ENCODE measurements at regions not wholly inside any gene's neighbourhood (a gene's known extent, or its start where the extent isn't known, plus 50 kb on each side); places are given as distances from the start of the nearest gene placed in this dataset.

DNA sequence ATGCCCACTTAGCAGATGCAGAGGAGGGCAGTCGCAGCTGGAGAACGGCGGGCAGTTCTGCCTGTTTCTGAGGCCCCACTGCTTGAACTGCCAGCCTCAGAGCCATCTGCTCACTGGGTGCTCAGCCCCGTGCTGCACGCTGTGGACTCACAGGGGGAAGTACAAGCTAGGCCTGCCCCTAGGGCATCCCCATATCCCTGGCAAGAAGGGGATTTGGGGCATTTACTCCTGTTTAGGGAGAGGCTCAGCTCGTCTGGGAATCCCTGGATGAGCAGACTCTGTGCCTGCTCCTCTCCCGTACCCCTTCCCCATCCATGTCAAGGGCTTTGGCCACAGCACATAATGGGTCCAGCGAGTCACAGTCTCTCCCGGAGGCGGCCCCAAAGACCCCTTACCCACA, 169.8 kb upstream of the PKDCC start:
- Histone ChIP-seq H3K27ac (ENCODE audit: low read depth, low read length, poor library complexity, severe bottlenecking) (no peak overlapping the region), H3K9me2 (ENCODE audit: insufficient read depth, low read length) (no peaks in the 10 kb centered on the region), H4K20me1 (ENCODE audit: insufficient read depth, low read length) (no peaks in the 10 kb centered on the region), H3K4me2 (ENCODE audit: low read length) (no peak overlapping the region), H3K79me2 (ENCODE audit: insufficient read depth, low read depth, low read length) (no peaks in the 10 kb centered on the region), H3K36me3 (ENCODE audit: insufficient read depth, low read length) (no peaks in the 10 kb centered on the region), H3K4me3 (ENCODE audit: low read depth, low read length, poor library complexity, severe bottlenecking) (no peak overlapping the region), H2AFZ (ENCODE audit: low read length) (no peak overlapping the region), H3K9me3 (ENCODE audit: low read length) (no peaks in the 10 kb centered on the region), H3K4me1 (ENCODE audit: insufficient read depth, low read length, poor library complexity, severe bottlenecking) (no peaks in the 10 kb centered on the region)
- intact Hi-C loops (cut with micrococcal nuclease; ENCODE audit: unreplicated experiment) = no loop called here
- BruUV-seq (replicated peaks) = no TSS peak
- ChIA-PET POLR2A (interaction anchor here (1.0 kb wide), 1 partner anchor 10 kb away, joined by 3 read pairs; no protein-coding TSS in a partner anchor), CTCF (ENCODE audit: unreplicated experiment) (interaction anchor here (0.6 kb wide), 1 partner anchor 138 kb away, joined by 3 read pairs; no protein-coding TSS in a partner anchor)
- DNase-seq (ENCODE audit: low spot score) = no peak
- TF ChIP-seq EZH2phosphoT487 (IDR thresholded peaks at IDR 0.05; ENCODE audit: borderline replicate concordance, low read depth, low read length) = no peak
- TF ChIP-seq, protein P1, sequence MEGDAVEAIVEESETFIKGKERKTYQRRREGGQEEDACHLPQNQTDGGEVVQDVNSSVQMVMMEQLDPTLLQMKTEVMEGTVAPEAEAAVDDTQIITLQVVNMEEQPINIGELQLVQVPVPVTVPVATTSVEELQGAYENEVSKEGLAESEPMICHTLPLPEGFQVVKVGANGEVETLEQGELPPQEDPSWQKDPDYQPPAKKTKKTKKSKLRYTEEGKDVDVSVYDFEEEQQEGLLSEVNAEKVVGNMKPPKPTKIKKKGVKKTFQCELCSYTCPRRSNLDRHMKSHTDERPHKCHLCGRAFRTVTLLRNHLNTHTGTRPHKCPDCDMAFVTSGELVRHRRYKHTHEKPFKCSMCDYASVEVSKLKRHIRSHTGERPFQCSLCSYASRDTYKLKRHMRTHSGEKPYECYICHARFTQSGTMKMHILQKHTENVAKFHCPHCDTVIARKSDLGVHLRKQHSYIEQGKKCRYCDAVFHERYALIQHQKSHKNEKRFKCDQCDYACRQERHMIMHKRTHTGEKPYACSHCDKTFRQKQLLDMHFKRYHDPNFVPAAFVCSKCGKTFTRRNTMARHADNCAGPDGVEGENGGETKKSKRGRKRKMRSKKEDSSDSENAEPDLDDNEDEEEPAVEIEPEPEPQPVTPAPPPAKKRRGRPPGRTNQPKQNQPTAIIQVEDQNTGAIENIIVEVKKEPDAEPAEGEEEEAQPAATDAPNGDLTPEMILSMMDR (conservative IDR thresholded peaks at IDR 0.05; ENCODE audit: low read length) = no peak

DNA sequence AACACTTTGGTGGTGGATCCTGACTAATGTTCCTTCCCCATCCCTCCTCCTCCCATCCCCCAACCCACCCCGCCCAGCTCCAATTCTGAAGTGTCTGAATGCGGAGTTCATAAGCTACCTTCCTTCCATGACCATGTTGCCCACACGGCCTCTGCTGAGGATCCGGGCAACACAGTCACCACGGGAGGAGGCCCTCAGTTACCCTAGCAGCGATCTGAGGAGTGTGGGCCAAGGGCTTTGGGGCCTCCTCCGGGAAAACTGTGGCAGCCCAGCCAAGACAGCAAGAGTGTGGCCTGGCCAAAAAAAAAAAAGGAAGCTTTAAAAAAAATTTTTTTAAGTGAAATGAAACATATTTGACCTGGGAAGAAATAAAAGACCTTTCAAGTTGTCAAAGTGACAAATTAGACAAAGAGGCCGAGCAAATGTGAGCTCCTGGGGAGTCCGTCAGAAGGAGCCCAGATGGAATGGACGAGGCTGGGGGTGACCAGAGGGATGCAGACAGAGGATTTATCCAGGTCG, 169.0 kb upstream of the PKDCC start:
- Histone ChIP-seq H3K9me3 (ENCODE audit: low read length) (no peaks in the 10 kb centered on the region), H3K79me2 (ENCODE audit: insufficient read depth, low read depth, low read length) (no peaks in the 10 kb centered on the region), H2AFZ (ENCODE audit: low read length) (no peak overlapping the region), H3K27ac (ENCODE audit: low read depth, low read length, poor library complexity, severe bottlenecking) (no peak overlapping the region), H4K20me1 (ENCODE audit: insufficient read depth, low read length) (no peaks in the 10 kb centered on the region), H3K36me3 (ENCODE audit: insufficient read depth, low read length) (no peaks in the 10 kb centered on the region), H3K4me1 (ENCODE audit: insufficient read depth, low read length, poor library complexity, severe bottlenecking) (no peaks in the 10 kb centered on the region), H3K9me2 (ENCODE audit: insufficient read depth, low read length) (no peaks in the 10 kb centered on the region), H3K4me2 (ENCODE audit: low read length) (no peak overlapping the region), H3K4me3 (ENCODE audit: low read depth, low read length, poor library complexity, severe bottlenecking) (no peak overlapping the region)
- no peak for DNase-seq (ENCODE audit: low spot score)
- intact Hi-C loops (cut with micrococcal nuclease; ENCODE audit: unreplicated experiment) = no loop called here
- no peak for TF ChIP-seq EZH2phosphoT487 (IDR thresholded peaks at IDR 0.05; ENCODE audit: borderline replicate concordance, low read depth, low read length)
- TF ChIP-seq, protein P1 (conservative IDR thresholded peaks at IDR 0.05; ENCODE audit: low read length) = no peak
- POLR2A ChIA-PET = interaction anchor here (0.7 to 1.0 kb wide), 3 partner anchors 10 to 27 kb away, joined by 3 read pairs; no protein-coding TSS in a partner anchor
- CTCF ChIA-PET (ENCODE audit: unreplicated experiment) = interaction anchor here (0.6 kb wide), 1 partner anchor 137 kb away, joined by 3 read pairs; no protein-coding TSS in a partner anchor
- BruUV-seq (replicated peaks) = no TSS peak

DNA sequence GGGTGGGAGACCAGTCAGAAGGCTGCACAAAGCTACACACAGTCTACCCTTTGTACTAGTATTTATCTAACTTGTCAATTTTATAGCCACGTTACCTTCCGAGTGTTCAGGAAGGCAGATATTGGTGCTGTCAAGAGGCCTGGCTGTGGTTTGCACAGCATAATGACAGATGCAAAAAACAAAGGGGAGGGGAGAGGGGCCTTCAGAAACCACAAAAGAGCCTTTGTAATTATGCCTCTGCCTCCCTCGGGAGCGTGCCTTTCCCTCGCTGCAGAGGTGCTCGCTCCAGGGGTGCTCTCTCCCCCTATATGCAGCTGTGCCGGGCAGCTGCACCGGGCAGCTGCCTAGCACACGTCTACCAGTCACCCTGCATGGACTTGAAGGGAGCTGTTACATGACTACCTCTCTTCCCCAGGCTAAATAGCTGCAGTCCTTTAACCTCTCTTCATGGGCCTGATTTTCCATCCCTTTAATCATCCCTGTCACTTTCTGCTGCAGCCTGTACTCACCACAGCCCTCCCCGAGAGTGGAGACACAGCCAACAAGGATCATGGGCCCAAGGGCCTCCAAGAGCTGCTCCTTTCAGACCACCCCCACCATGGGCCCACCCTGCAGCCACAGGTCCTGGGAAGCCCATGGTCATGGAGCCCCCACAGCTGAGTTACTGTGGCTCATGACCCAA, 168.4 kb upstream of the PKDCC start:
- H4K20me1 ChIP-seq (ENCODE audit: insufficient read depth, low read length) = no peaks in the 10 kb centered on the region
- intact Hi-C loops (cut with micrococcal nuclease; ENCODE audit: unreplicated experiment) = no loop called here
- no peaks in the 10 kb centered on the region for H3K9me2 ChIP-seq (ENCODE audit: insufficient read depth, low read length)
- TF ChIP-seq EZH2phosphoT487 (IDR thresholded peaks at IDR 0.05; ENCODE audit: borderline replicate concordance, low read depth, low read length) = no peak
- ChIA-PET POLR2A (interaction anchor here (0.7 to 1.0 kb wide), 3 partner anchors 9 to 27 kb away, joined by 3 to 4 read pairs (median 3); no protein-coding TSS in a partner anchor), CTCF (ENCODE audit: unreplicated experiment) (no interaction called here)
- no peaks in the 10 kb centered on the region for H3K9me3 ChIP-seq (ENCODE audit: low read length)
- H3K36me3 ChIP-seq (ENCODE audit: insufficient read depth, low read length) = no peaks in the 10 kb centered on the region
- DNase-seq (ENCODE audit: low spot score) = peak; percentile 3
- BruUV-seq (replicated peaks) = no TSS peak
- H3K27ac ChIP-seq (ENCODE audit: low read depth, low read length, poor library complexity, severe bottlenecking) = no peak overlapping the region
- H3K4me1 ChIP-seq (ENCODE audit: insufficient read depth, low read length, poor library complexity, severe bottlenecking) = no peaks in the 10 kb centered on the region
- H2AFZ ChIP-seq (ENCODE audit: low read length) = no peak overlapping the region
- no peak overlapping the region for H3K4me2 ChIP-seq (ENCODE audit: low read length)
- no peak overlapping the region for H3K4me3 ChIP-seq (ENCODE audit: low read depth, low read length, poor library complexity, severe bottlenecking)
- H3K79me2 ChIP-seq (ENCODE audit: insufficient read depth, low read depth, low read length) = no peaks in the 10 kb centered on the region
